GM23338 (cell line): ENCODE measurements at regions not wholly inside any gene's neighbourhood (a gene's known extent, or its start where the extent isn't known, plus 50 kb on each side); places are given as distances from the start of the nearest gene placed in this dataset.

Experiments
- ATAC-seq: fragments of 200-7000 bp; cut with Tn5 transposase; 3 replicates; pipeline ENCODE4 v1.9.1; 2020
- DNase-seq: peaks from one replicate; pipeline ENCODE4 v3.0.0-alpha.2; 2015; ENCODE audit warnings: low spot score
- H2AFZ ChIP-seq: fragments of 200-600 bp; sonication (generic); 2 replicates; pipeline ENCODE4 v1.8.0; 2016; ENCODE audit warnings: antibody characterized with exemption, mild to moderate bottlenecking, moderate library complexity
- H3F3A ChIP-seq: fragments of 200-600 bp; sonication (generic); replicated peaks from 2 replicates; pipeline ENCODE4 v1.8.0; 2017; ENCODE audit warnings: antibody characterized with exemption, mixed run types, low read depth
- H3K27ac ChIP-seq: fragments of 200-600 bp; sonication (generic); 2 replicates; pipeline ENCODE4 v1.6.1; 2016; ENCODE audit warnings: low read depth
- H3K27me3 ChIP-seq: fragments of 200-600 bp; sonication (generic); 2 replicates; pipeline ENCODE4 v1.8.0; 2016; ENCODE audit warnings: mild to moderate bottlenecking, mixed run types, moderate library complexity; ENCODE audit not compliant: insufficient read depth
- H3K36me3 ChIP-seq: fragments of 200-600 bp; sonication (generic); 2 replicates; pipeline ENCODE4 v1.8.0; 2016; ENCODE audit warnings: mild to moderate bottlenecking; ENCODE audit not compliant: insufficient read depth
- H3K4me1 ChIP-seq: fragments of 200-600 bp; sonication (generic); 2 replicates; pipeline ENCODE4 v1.8.0; 2016; ENCODE audit warnings: mild to moderate bottlenecking, moderate library complexity; ENCODE audit not compliant: insufficient read depth
- H3K4me2 ChIP-seq: fragments of 200-600 bp; sonication (generic); 2 replicates; pipeline ENCODE4 v1.7.1; 2017; ENCODE audit warnings: mixed run types
- H3K4me3 ChIP-seq: fragments of 200-600 bp; sonication (generic); 2 replicates; pipeline ENCODE4 v1.6.1; 2016; ENCODE audit warnings: mixed run types
- H3K79me2 ChIP-seq: fragments of 200-600 bp; sonication (generic); replicated peaks from 2 replicates; pipeline ENCODE4 v1.8.0; 2017; ENCODE audit warnings: mild to moderate bottlenecking; ENCODE audit not compliant: insufficient read depth
- H3K9me2 ChIP-seq: fragments of 200-600 bp; sonication (generic); 2 replicates; pipeline ENCODE4 v1.8.0; 2017; ENCODE audit not compliant: insufficient read depth
- H4K20me1 ChIP-seq: fragments of 200-600 bp; sonication (generic); replicated peaks from 2 replicates; pipeline ENCODE4 v1.8.0; 2017; ENCODE audit warnings: mild to moderate bottlenecking; ENCODE audit not compliant: insufficient read depth
- H3K27ac Mint-ChIP-seq: 2 replicates; pipeline ENCODE4 v1.8.0; 2020; ENCODE audit warnings: inconsistent platforms, mild to moderate bottlenecking, moderate library complexity, mixed read lengths
- H3K27me3 Mint-ChIP-seq: 3 replicates; pipeline ENCODE4 v1.8.0; 2022; ENCODE audit warnings: low read depth, mild to moderate bottlenecking, moderate library complexity, mixed read lengths, inconsistent platforms; ENCODE audit not compliant: insufficient read depth, poor library complexity
- H3K36me3 Mint-ChIP-seq: 3 replicates; pipeline ENCODE4 v1.8.0; 2021; ENCODE audit warnings: low read depth, mild to moderate bottlenecking, inconsistent platforms, moderate library complexity, mixed read lengths
- H3K4me1 Mint-ChIP-seq: 3 replicates; pipeline ENCODE4 v1.8.0; 2020; ENCODE audit warnings: mild to moderate bottlenecking, inconsistent platforms, mixed read lengths
- H3K4me3 Mint-ChIP-seq: 3 replicates; pipeline ENCODE4 v1.8.0; 2021; ENCODE audit warnings: moderate library complexity, mild to moderate bottlenecking, inconsistent platforms, mixed read lengths
- H3K9me3 Mint-ChIP-seq: 3 replicates; pipeline ENCODE4 v1.8.0; 2020; ENCODE audit warnings: moderate library complexity, mild to moderate bottlenecking, inconsistent platforms, mixed read lengths
- CREB1 ChIP-seq: fragments of 250-450 bp; sonication (Bioruptor Pico); IDR thresholded peaks from 2 replicates; pipeline ENCODE4 v1.5.0; 2020; ENCODE audit warnings: low read depth, mild to moderate bottlenecking, moderate library complexity
- CTCF ChIP-seq, 2 experiments: fragments of 200-600 bp in 1 of 2; sonication (generic) in 1 of 2; conservative IDR thresholded peaks; 2 replicates each; pipeline versions ENCODE4 v1.5.1 to v1.6.1; 2016 to 2017; ENCODE audit warnings: antibody characterized with exemption in 2 of 2, low read depth in 2 of 2, mild to moderate bottlenecking in 2 of 2, moderate library complexity in 1 of 2
- ETS1 ChIP-seq: IDR thresholded peaks from 2 replicates; pipeline ENCODE4 v1.6.1; 2016; ENCODE audit warnings: antibody characterized with exemption
- EZH2 ChIP-seq: fragments of 200-600 bp; sonication (generic); IDR thresholded peaks from one replicate; pipeline ENCODE4 v1.8.0; 2017; ENCODE audit warnings: antibody characterized with exemption, mild to moderate bottlenecking, low read depth; ENCODE audit not compliant: unreplicated experiment
- EZH2phosphoT487 ChIP-seq: fragments of 200-600 bp; sonication (generic); IDR thresholded peaks from one replicate; pipeline ENCODE4 v1.8.1; 2018; ENCODE audit warnings: antibody characterized with exemption; ENCODE audit not compliant: unreplicated experiment
- JUNB ChIP-seq: IDR thresholded peaks from one replicate; pipeline ENCODE4 v1.6.1; 2016; ENCODE audit warnings: antibody characterized with exemption; ENCODE audit not compliant: unreplicated experiment
- NANOG ChIP-seq: IDR thresholded peaks from 2 replicates; pipeline ENCODE4 v1.6.1; 2016; ENCODE audit warnings: antibody characterized with exemption, borderline replicate concordance
- POLR2AphosphoS5 ChIP-seq: IDR thresholded peaks from 2 replicates; pipeline ENCODE4 v1.6.1; 2016; ENCODE audit warnings: antibody characterized with exemption, low read depth
- STAT1 ChIP-seq: IDR thresholded peaks from one replicate; pipeline ENCODE4 v1.6.1; 2016; ENCODE audit warnings: antibody characterized with exemption; ENCODE audit not compliant: unreplicated experiment
- ZNF114 ChIP-seq: fragments of 250-450 bp; sonication (Bioruptor Pico); IDR thresholded peaks from 2 replicates; pipeline ENCODE4 v1.5.0; 2020; ENCODE audit warnings: mild to moderate bottlenecking, moderate library complexity
- ZNF331 ChIP-seq: fragments of 250-450 bp; sonication (Bioruptor Pico); IDR thresholded peaks from 2 replicates; pipeline ENCODE4 v1.5.0; 2020; ENCODE audit warnings: low read depth, mild to moderate bottlenecking, moderate library complexity
- ZNF462 ChIP-seq: fragments of 250-450 bp; sonication (Bioruptor Pico); IDR thresholded peaks from 2 replicates; pipeline ENCODE4 v1.5.0; 2020; ENCODE audit warnings: mild to moderate bottlenecking, moderate library complexity
- TF ChIP-seq, protein P1 (sequence below): IDR thresholded peaks from one replicate; pipeline ENCODE4 v1.6.1; 2018; ENCODE audit warnings: antibody characterized with exemption; ENCODE audit not compliant: unreplicated experiment

- H3K79me2 ChIP-seq = no peaks in the 10 kb centered on the region
- Mint-ChIP-seq H3K36me3 (peaks cover 34% of the 10 kb centered on the region), H3K4me1 (no peaks in the 10 kb centered on the region), H3K27ac (no peak overlapping the region), H3K27me3 (peaks cover 5% of the 10 kb centered on the region), H3K9me3 (peaks cover 55% of the 10 kb centered on the region), H3K4me3 (no peak overlapping the region)
- H4K20me1 ChIP-seq = no peaks in the 10 kb centered on the region
- TF ChIP-seq ETS1 = no peak
- TF ChIP-seq ZNF331 = no peak
- no peak for TF ChIP-seq CTCF (conservative IDR thresholded peaks at IDR 0.05; ENCODE audit: low read depth in 2 of 2)
- TF ChIP-seq JUNB = no peak
- no peak for TF ChIP-seq ZNF114 (CRISPR knock-in tag)
- TF ChIP-seq POLR2AphosphoS5 = no peak
- TF ChIP-seq, protein P1, sequence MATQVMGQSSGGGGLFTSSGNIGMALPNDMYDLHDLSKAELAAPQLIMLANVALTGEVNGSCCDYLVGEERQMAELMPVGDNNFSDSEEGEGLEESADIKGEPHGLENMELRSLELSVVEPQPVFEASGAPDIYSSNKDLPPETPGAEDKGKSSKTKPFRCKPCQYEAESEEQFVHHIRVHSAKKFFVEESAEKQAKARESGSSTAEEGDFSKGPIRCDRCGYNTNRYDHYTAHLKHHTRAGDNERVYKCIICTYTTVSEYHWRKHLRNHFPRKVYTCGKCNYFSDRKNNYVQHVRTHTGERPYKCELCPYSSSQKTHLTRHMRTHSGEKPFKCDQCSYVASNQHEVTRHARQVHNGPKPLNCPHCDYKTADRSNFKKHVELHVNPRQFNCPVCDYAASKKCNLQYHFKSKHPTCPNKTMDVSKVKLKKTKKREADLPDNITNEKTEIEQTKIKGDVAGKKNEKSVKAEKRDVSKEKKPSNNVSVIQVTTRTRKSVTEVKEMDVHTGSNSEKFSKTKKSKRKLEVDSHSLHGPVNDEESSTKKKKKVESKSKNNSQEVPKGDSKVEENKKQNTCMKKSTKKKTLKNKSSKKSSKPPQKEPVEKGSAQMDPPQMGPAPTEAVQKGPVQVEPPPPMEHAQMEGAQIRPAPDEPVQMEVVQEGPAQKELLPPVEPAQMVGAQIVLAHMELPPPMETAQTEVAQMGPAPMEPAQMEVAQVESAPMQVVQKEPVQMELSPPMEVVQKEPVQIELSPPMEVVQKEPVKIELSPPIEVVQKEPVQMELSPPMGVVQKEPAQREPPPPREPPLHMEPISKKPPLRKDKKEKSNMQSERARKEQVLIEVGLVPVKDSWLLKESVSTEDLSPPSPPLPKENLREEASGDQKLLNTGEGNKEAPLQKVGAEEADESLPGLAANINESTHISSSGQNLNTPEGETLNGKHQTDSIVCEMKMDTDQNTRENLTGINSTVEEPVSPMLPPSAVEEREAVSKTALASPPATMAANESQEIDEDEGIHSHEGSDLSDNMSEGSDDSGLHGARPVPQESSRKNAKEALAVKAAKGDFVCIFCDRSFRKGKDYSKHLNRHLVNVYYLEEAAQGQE = no peak
- no peak for TF ChIP-seq EZH2
- TF ChIP-seq EZH2phosphoT487 = no peak
- TF ChIP-seq CREB1 = no peak
- TF ChIP-seq NANOG = no peak
- no peak for TF ChIP-seq STAT1
- TF ChIP-seq ZNF462 (CRISPR knock-in tag) = no peak
- no peaks in the 10 kb centered on the region; the same call in none of the 2 replicates for H3K36me3 ChIP-seq
- H3K4me2 ChIP-seq = no peak overlapping the region
- no peaks in the 10 kb centered on the region for H3F3A ChIP-seq
- peaks cover 10% of the 10 kb centered on the region for H3K9me2 ChIP-seq
- no peak overlapping the region for H3K4me3 ChIP-seq
- H3K27me3 ChIP-seq = no peaks in the 10 kb centered on the region
- no peak overlapping the region for H2AFZ ChIP-seq
- H3K4me1 ChIP-seq = no peaks in the 10 kb centered on the region
- DNase-seq (no peak), ATAC-seq (no peak)
- H3K27ac ChIP-seq = no peak overlapping the region
Measured at GRCh38 chr4:160276785-160277325, 1174.0 kb downstream of the RAPGEF2 start.
